HG03025 (cell line): ENCODE measurements at regions not wholly inside any gene's neighbourhood (a gene's known extent, or its start where the extent isn't known, plus 50 kb on each side); places are given as distances from the start of the nearest gene placed in this dataset.
"Not testable (repeated sequence)": the region's sequence is repeated elsewhere in the genome, so short reads cannot be mapped to it uniquely, and the experiment has no call there.

Source experiments
- ATAC-seq: cut with Tn5 transposase; IDR thresholded peaks from one replicate; pipeline ENCODE4 v1.9.1; 2021; ENCODE audit warnings: mild to moderate bottlenecking, moderate library complexity; ENCODE audit not compliant: unreplicated experiment, low FRiP score

GRCh38 chr12:69027411-69027881 lies 94.5 kb upstream of the CPM start:
- no peak for ATAC-seq

GRCh38 chr12:69028941-69029729 lies 96.2 kb upstream of the CPM start:
- ATAC-seq, result no peak

GRCh38 chr12:69030321-69030720 lies 97.3 kb upstream of the CPM start:
- ATAC-seq, result no peak

GRCh38 chr12:69036533-69036932 lies 103.6 kb upstream of the CPM start:
- ATAC-seq, result no peak

- ATAC-seq, result no peak
These were observed 104.0 kb upstream of the CPM start for GRCh38 chr12:69036999-69037398.

GRCh38 chr12:69039911-69040310 lies 106.9 kb upstream of the CPM start:
- ATAC-seq, result no peak

GRCh38 chr12:69042557-69042956 lies 109.6 kb upstream of the CPM start:
- ATAC-seq, result no peak

GRCh38 chr12:69042970-69043369 lies 110.0 kb upstream of the CPM start:
- ATAC-seq, result no peak

- no peak for ATAC-seq
These were observed 111.9 kb upstream of the CPM start for GRCh38 chr12:69044887-69045286.

- ATAC-seq, result no peak
These were observed 112.5 kb upstream of the CPM start for GRCh38 chr12:69045430-69045829.

GRCh38 chr12:69046363-69046762 lies 113.4 kb upstream of the CPM start:
- ATAC-seq, result no peak

GRCh38 chr12:69046920-69047319 lies 113.9 kb upstream of the CPM start:
- ATAC-seq, result no peak

GRCh38 chr12:69047990-69048389 lies 115.0 kb upstream of the CPM start:
- no peak for ATAC-seq

GRCh38 chr12:69049855-69050254 lies 116.9 kb upstream of the CPM start:
- not testable (repeated sequence) for ATAC-seq

- no peak for ATAC-seq
These were observed 119.8 kb upstream of the CPM start for GRCh38 chr12:69052613-69053408.

- no peak for ATAC-seq
These were observed 121.5 kb upstream of the CPM start for GRCh38 chr12:69054343-69055056.

GRCh38 chr12:69055280-69055679 lies 122.3 kb upstream of the CPM start:
- ATAC-seq, result no peak

GRCh38 chr12:69055706-69056105 lies 122.7 kb upstream of the CPM start:
- no peak for ATAC-seq

- no peak for ATAC-seq
These were observed 124.0 kb upstream of the CPM start for GRCh38 chr12:69056743-69057515.

- no peak for ATAC-seq
These were observed 124.8 kb upstream of the CPM start for GRCh38 chr12:69057742-69058141.
